BJ (cell line): ENCODE measurements at regions not wholly inside any gene's neighbourhood (a gene's known extent, or its start where the extent isn't known, plus 50 kb on each side); places are given as distances from the start of the nearest gene placed in this dataset.

Experiments used
- CTCF ChIA-PET: fragments of 350-600 bp; formaldehyde crosslinking; extraction: SDS; loops from one replicate; lab custom pipeline; 2021; ENCODE audit warnings: antibody characterized with exemption, inconsistent platforms; lab: Yijun Ruan, JAX
- POLR2A ChIA-PET: fragments of 300-600 bp; sonication (Branson Sonifier 250); formaldehyde crosslinking; extraction: SDS; loops from one replicate; lab custom pipeline; 2021; ENCODE audit warnings: antibody characterized with exemption; lab: Charles Lee
- DNase-seq: peaks from one replicate; pipeline ENCODE4 v3.0.0-alpha.2; 2011; ENCODE audit warnings: low read depth
- H3K27me3 ChIP-seq: 2 replicates; pipeline ENCODE4 v1.6.0; 2011; ENCODE audit warnings: low read length; ENCODE audit not compliant: control insufficient read depth, insufficient read depth
- H3K36me3 ChIP-seq: 2 replicates; pipeline ENCODE4 v1.5.1; 2011; ENCODE audit warnings: low read length; ENCODE audit not compliant: control insufficient read depth, insufficient read depth
- H3K4me3 ChIP-seq: 2 replicates; pipeline ENCODE4 v1.5.1; 2011; ENCODE audit warnings: low read depth, mild to moderate bottlenecking, control low read depth, low read length
- TF ChIP-seq, protein P1 (sequence below): IDR thresholded peaks from 2 replicates; pipeline ENCODE4 v1.5.1; 2011; ENCODE audit warnings: low read depth, mild to moderate bottlenecking, control low read depth, inconsistent platforms, low read length, moderate library complexity; ENCODE audit not compliant: insufficient read depth

GRCh38 chr15:39486621-39487457, 94.0 kb upstream of the THBS1 start:
- POLR2A ChIA-PET, result interaction anchor here (0.6 kb wide), 1 partner anchor 94 kb away, joined by 5 read pairs; the partner anchor contains the start of gene THBS1

GRCh38 chr15:39487458-39487735, 93.5 kb upstream of the THBS1 start:
- POLR2A ChIA-PET, result no interaction called here
- TF ChIP-seq, protein P1, sequence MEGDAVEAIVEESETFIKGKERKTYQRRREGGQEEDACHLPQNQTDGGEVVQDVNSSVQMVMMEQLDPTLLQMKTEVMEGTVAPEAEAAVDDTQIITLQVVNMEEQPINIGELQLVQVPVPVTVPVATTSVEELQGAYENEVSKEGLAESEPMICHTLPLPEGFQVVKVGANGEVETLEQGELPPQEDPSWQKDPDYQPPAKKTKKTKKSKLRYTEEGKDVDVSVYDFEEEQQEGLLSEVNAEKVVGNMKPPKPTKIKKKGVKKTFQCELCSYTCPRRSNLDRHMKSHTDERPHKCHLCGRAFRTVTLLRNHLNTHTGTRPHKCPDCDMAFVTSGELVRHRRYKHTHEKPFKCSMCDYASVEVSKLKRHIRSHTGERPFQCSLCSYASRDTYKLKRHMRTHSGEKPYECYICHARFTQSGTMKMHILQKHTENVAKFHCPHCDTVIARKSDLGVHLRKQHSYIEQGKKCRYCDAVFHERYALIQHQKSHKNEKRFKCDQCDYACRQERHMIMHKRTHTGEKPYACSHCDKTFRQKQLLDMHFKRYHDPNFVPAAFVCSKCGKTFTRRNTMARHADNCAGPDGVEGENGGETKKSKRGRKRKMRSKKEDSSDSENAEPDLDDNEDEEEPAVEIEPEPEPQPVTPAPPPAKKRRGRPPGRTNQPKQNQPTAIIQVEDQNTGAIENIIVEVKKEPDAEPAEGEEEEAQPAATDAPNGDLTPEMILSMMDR, result no peak
- no peaks in the 10 kb centered on the region for H3K27me3 ChIP-seq
- no peaks in the 10 kb centered on the region for H3K36me3 ChIP-seq
- CTCF ChIA-PET, result interaction anchor here (1.7 kb wide), 1 partner anchor 11 kb away, joined by 8 read pairs; no protein-coding TSS in a partner anchor
- no peak overlapping the region for H3K4me3 ChIP-seq
- no peak for DNase-seq

More at GRCh38 chr15:39486621-39487457, 94.0 kb upstream of the THBS1 start:
- no peaks in the 10 kb centered on the region for H3K36me3 ChIP-seq
- TF ChIP-seq, protein P1, result no peak
- no peaks in the 10 kb centered on the region for H3K27me3 ChIP-seq
- H3K4me3 ChIP-seq, result no peak overlapping the region
- CTCF ChIA-PET, result interaction anchor here (1.2 to 1.7 kb wide), 2 partner anchors 12 to 57 kb away, joined by 3 to 8 read pairs; no protein-coding TSS in a partner anchor
- DNase-seq, result no peak

GRCh38 chr15:39488516-39488915, 92.4 kb upstream of the THBS1 start:
- TF ChIP-seq, protein P1, result no peak
- CTCF ChIA-PET, result no interaction called here

GRCh38 chr15:39488961-39489360, 91.9 kb upstream of the THBS1 start:
- ChIA-PET POLR2A (no interaction called here), CTCF (no interaction called here)
- TF ChIP-seq, protein P1, result no peak

More at GRCh38 chr15:39488516-39488915, 92.4 kb upstream of the THBS1 start:
- POLR2A ChIA-PET, result no interaction called here
- no peaks in the 10 kb centered on the region for H3K27me3 ChIP-seq
- H3K4me3 ChIP-seq, result no peak overlapping the region
- H3K36me3 ChIP-seq, result no peaks in the 10 kb centered on the region
- no peak for DNase-seq

GRCh38 chr15:39491115-39491885, 89.6 kb upstream of the THBS1 start:
- CTCF ChIA-PET, result interaction anchor here (0.6 to 1.4 kb wide), 2 partner anchors 13 to 261 kb away, joined by 3 read pairs; no protein-coding TSS in a partner anchor
- H3K27me3 ChIP-seq, result no peaks in the 10 kb centered on the region
- no peak for DNase-seq
- TF ChIP-seq, protein P1, result no peak
- H3K4me3 ChIP-seq, result no peak overlapping the region
- POLR2A ChIA-PET, result no interaction called here
- no peaks in the 10 kb centered on the region for H3K36me3 ChIP-seq

More at GRCh38 chr15:39488961-39489360, 91.9 kb upstream of the THBS1 start:
- Histone ChIP-seq H3K27me3 (no peaks in the 10 kb centered on the region), H3K36me3 (no peaks in the 10 kb centered on the region), H3K4me3 (no peak overlapping the region)
- DNase-seq, result no peak
